NCI-H748 (cell line): ENCODE measurements at regions not wholly inside any gene's neighbourhood (a gene's known extent, or its start where the extent isn't known, plus 50 kb on each side); places are given as distances from the start of the nearest gene placed in this dataset.
A peak's percentile ranks its signal among the peaks of the same experiment; 100 is the strongest.

Experiments
- DNase-seq: peaks from one replicate; lab custom pipeline; 2025; ENCODE audit not compliant: unreplicated experiment; lab: John Stamatoyannopoulos, UW

GRCh38 chr3:137061186-137061585 lies 103.4 kb downstream of the IL20RB start:
- DNase-seq = peak; percentile 77

DNA sequence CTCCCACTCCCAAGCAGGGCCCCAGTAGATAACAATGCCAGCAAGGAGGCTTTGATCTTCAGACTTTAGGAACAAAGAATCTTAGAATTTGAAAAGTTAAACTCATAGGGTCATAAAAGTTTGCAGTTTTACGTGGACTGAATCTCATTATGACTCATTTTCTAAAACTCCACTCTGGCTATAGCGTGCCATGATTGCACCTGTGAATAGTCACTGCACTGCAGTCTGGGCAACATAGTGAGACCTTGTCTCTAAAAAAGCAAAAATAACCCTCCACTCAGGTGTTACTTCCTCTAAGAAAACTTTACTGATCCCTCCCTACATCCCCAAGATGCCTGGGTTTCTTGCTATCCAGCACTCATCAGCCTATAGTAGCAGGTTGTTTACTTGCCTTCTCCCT lies 104.5 kb downstream of the IL20RB start:
- no peak for DNase-seq

DNA sequence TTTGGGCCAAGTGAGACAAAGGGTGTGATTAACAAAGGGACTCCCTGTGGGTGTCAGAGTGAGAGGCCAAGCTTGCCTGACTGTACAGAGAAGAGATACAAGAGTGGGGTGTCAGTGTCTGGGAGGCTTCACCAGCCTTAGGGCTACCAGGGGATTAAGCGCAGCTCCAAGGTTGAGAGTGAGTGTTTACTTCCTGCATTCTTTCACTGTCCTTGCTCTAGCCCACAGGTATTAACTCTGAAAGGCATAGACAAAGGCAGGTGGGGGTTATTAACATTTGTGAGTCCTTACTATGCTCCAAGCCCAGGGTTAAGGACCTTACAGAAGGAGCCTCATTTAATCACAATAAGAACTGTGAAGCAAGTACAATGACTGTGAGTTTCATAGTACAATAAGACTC lies 107.6 kb downstream of the IL20RB start:
- DNase-seq = no peak

DNA sequence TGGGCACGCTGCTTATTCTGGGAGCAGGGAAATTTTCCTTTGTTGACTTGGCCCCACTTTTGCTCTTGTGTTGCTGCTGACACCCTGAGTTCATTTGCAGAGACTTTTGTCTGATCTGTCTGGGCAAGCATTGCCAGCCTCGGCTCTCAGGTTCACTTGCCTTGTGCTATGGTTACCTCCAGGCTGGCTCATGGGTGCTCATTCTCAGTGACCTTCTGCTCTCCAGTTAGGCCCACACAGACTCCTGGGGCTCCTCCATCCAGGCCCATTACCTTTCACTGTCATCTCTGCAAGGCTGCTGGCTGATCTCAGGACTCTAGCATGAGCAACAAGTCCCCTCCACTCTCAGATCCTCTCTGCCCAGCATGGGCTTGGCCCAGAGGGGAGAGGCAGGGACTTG lies 108.3 kb downstream of the IL20RB start:
- no peak for DNase-seq

DNA sequence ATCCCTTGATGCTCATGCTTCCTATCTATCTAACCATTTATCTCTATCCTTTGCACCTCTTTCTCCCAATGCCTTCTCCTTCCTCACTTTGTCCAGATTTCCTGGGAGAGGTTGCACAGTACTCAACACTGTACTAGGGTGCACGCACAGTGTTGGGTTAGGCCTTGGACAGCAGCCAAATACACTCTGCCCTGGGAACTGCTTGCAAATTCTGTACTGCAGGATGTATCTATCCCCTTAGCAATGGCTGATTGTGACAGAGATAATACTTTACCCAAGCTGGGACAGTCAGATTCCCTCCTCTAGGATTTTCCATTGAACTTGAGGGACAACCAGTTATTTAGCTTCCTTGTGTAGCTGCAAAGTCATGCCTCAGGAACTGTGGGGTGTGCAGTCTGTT lies 113.3 kb downstream of the IL20RB start:
- peak; percentile 7 for DNase-seq

- DNase-seq = no peak
Measured at GRCh38 chr3:137075020-137075419, 117.2 kb downstream of the IL20RB start.

GRCh38 chr3:137078040-137078439 lies 120.3 kb downstream of the IL20RB start:
- DNase-seq = no peak

- DNase-seq = no peak
Measured at GRCh38 chr3:137079571-137079970, 121.8 kb downstream of the IL20RB start.

- no peak for DNase-seq
Measured at GRCh38 chr3:137081711-137082110, 123.9 kb downstream of the IL20RB start.

- DNase-seq = no peak
Measured at GRCh38 chr3:137082763-137083162, 125.0 kb downstream of the IL20RB start.

- no peak for DNase-seq
Measured at GRCh38 chr3:137083332-137083731, 125.5 kb downstream of the IL20RB start.

GRCh38 chr3:137084586-137084985 lies 126.8 kb downstream of the IL20RB start:
- DNase-seq = no peak

DNA sequence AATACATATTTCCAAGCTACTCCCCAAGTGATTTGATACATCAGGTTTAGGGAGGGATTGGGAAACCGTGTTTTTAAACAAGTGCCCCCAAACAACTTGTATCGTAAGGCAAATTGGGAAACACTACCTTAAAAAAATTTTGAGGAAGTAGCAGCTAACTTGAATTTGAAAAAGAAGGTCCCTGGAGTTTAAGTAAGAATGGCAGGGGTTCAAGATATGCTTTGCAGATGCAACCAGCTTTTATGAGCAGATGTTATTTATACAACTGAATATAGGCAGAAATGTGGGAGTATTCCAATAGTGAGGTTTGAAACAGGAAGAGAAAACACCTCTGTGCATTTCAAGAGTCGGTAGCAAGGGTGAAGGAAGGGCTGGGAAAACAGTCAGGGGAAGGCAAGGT lies 139.6 kb downstream of the IL20RB start:
- no peak for DNase-seq

- no peak for DNase-seq
Measured at GRCh38 chr3:137097852-137098251, 140.1 kb downstream of the IL20RB start.

GRCh38 chr3:137099364-137100219 lies 141.8 kb downstream of the IL20RB start:
- no peak for DNase-seq

- no peak for DNase-seq
Measured at GRCh38 chr3:137100326-137100725, 142.5 kb downstream of the IL20RB start.

- no peak for DNase-seq
Measured at GRCh38 chr3:137103739-137104138, 146.0 kb downstream of the IL20RB start.

DNA sequence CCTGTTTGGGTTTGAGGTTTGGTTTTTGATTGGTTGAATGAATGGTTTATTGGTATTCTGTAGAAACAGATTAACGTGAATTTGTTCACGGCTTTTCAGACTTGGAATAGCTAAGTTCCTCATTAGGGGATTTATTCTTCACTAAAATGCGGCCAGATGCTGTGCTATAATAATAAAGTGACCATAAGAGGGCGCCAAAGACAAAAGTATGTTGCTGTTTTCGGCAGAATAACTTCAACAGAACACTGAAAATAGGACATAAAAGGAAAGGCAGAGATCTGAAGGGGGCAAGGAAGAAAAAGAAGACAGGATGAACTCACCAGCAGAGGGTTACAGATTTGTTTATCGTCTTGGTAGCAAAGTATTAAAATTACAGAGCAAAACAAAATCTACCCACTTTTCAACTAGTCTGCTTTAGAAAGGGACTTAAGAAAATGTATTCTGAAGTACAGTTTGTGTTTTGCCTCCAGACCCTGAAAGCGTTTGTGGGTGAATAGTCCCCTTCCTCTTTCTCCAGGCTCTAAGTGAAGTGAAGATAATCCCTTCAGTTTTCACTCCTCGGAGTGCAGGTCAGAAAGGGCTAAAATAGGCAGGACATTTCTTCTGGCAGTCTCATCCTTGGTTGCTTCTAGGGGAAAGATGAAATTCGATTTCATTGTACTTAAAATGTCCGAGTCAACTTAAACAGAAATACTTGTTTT lies 147.6 kb downstream of the IL20RB start:
- peak; percentile 60 for DNase-seq

- no peak for DNase-seq
Measured at GRCh38 chr3:137106612-137107240, 148.9 kb downstream of the IL20RB start.

- DNase-seq = no peak
Measured at GRCh38 chr3:137108699-137109440, 151.1 kb downstream of the IL20RB start.

DNA sequence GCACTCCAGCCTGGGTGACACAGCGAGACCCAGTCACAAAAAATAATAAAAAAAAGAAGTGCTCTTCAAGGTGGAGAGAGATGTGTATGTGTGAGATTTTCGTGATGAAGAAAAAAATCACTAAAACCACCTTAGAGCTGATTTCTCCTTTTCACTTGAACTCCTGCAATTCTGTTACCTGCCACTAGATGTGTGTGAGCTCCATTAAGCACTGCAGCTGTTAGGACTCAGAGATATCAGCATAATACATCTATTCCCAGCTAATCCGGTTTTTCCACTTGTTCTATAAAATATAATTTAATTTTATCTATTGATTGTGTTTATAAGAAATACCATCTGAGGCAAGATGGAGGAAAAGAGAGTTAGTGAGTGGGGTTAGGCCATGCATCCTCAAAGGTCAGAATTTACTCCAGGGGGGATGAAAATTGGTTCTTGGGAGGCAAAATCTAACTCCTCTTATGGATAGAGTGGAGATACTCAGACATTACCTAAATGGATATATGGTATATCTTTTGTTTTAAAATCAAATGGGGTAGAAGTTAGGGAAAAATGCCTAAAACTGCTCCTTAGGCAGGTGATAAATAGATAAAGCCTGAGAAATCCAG lies 152.7 kb downstream of the IL20RB start:
- peak; percentile 30 for DNase-seq
